ENCODE measurements at regions not wholly inside any gene's neighbourhood (a gene's known extent, or its start where the extent isn't known, plus 50 kb on each side); places are given as distances from the start of the nearest gene placed in this dataset.

GRCh38 chr4:11534623-11535302, 106.1 kb upstream of the HS3ST1 start:
- no peak overlapping the region for H3K27ac ChIP-seq
- TF ChIP-seq POLR2A (IDR thresholded peaks at IDR 0.05) (no peak), CTCF (IDR thresholded peaks at IDR 0.05) (no peak)
- intact Hi-C loops (cut with DNase I) = no loop called here
- ATAC-seq = no peak
- WGBS, 4 donors = 31 to 57% (median 33%) methylated on average over 2 of the region's 2 CpGs
- no peaks in the 10 kb centered on the region for H3K36me3 ChIP-seq
- H3K4me1 ChIP-seq = no peaks in the 10 kb centered on the region
- no peak for DNase-seq
- H3K4me3 ChIP-seq = no peak overlapping the region
- peaks cover 0 to 13% (median 4%) of the 10 kb centered on the region in 12 donors for H3K9me3 ChIP-seq
- no peaks in the 10 kb centered on the region for H3K27me3 ChIP-seq

- ATAC-seq = no peak
These were observed 103.4 kb upstream of the HS3ST1 start for GRCh38 chr4:11532138-11532537.

GRCh38 chr4:11529625-11530201, 101.0 kb upstream of the HS3ST1 start:
- peak overlapping the region in 1 of 12 donors; percentile 21 for H3K27ac ChIP-seq
- intact Hi-C loops (cut with DNase I) = no loop called here
- no peak for TF ChIP-seq CTCF (IDR thresholded peaks at IDR 0.05)
- TF ChIP-seq POLR2A (IDR thresholded peaks at IDR 0.05) = no peak
- no peaks in the 10 kb centered on the region for H3K27me3 ChIP-seq
- peaks cover 0 to 8% (median 0%) of the 10 kb centered on the region in 12 donors for H3K4me1 ChIP-seq
- H3K36me3 ChIP-seq = no peaks in the 10 kb centered on the region
- peak in 2 of 4 donors; percentile 36 to 52 for ATAC-seq
- 67 to 82% (median 68%) methylated on average over 9 of the region's 9 CpGs for WGBS, 4 donors
- no peak overlapping the region for H3K4me3 ChIP-seq
- H3K9me3 ChIP-seq = peaks cover 0 to 14% (median 4%) of the 10 kb centered on the region in 12 donors
- no peak for DNase-seq

More at GRCh38 chr4:11532138-11532537, 103.4 kb upstream of the HS3ST1 start:
- TF ChIP-seq POLR2A (IDR thresholded peaks at IDR 0.05) (no peak), CTCF (IDR thresholded peaks at IDR 0.05) (no peak)
- WGBS, 4 donors = 47 to 96% (median 83%) methylated on average over 2 of the region's 2 CpGs
- Histone ChIP-seq H3K27ac (no peak overlapping the region), H3K36me3 (no peaks in the 10 kb centered on the region), H3K4me1 (peaks cover 0 to 8% (median 0%) of the 10 kb centered on the region in 12 donors), H3K4me3 (no peak overlapping the region), H3K27me3 (no peaks in the 10 kb centered on the region), H3K9me3 (peaks cover 0 to 14% (median 4%) of the 10 kb centered on the region in 12 donors)
- no peak for DNase-seq
- intact Hi-C loops (cut with DNase I) = no loop called here

GRCh38 chr4:11525085-11525484, 96.4 kb upstream of the HS3ST1 start:
- H3K4me3 ChIP-seq = no peak overlapping the region
- H3K27me3 ChIP-seq = no peaks in the 10 kb centered on the region
- no peaks in the 10 kb centered on the region for H3K36me3 ChIP-seq
- peaks cover 0 to 8% (median 0%) of the 10 kb centered on the region in 12 donors for H3K4me1 ChIP-seq
- intact Hi-C loops (cut with DNase I) = no loop called here
- ATAC-seq (no peak), DNase-seq (no peak)
- TF ChIP-seq CTCF (IDR thresholded peaks at IDR 0.05) = no peak
- no peak for TF ChIP-seq POLR2A (IDR thresholded peaks at IDR 0.05)
- no peak overlapping the region for H3K27ac ChIP-seq
- WGBS, 4 donors = 82 to 98% (median 88%) methylated on average over 1 of the region's 1 CpG
- peaks cover 0 to 4% (median 0%) of the 10 kb centered on the region in 12 donors for H3K9me3 ChIP-seq

All from heart left ventricle (tissue), 16 donors.